Cortex of kidney (tissue), 1 donor: ENCODE measurements at regions not wholly inside any gene's neighbourhood (a gene's known extent, or its start where the extent isn't known, plus 50 kb on each side); places are given as distances from the start of the nearest gene placed in this dataset.

Source experiments
- DNase-seq: peaks from one replicate; lab custom pipeline; 2025; lab: John Stamatoyannopoulos, UW

DNA sequence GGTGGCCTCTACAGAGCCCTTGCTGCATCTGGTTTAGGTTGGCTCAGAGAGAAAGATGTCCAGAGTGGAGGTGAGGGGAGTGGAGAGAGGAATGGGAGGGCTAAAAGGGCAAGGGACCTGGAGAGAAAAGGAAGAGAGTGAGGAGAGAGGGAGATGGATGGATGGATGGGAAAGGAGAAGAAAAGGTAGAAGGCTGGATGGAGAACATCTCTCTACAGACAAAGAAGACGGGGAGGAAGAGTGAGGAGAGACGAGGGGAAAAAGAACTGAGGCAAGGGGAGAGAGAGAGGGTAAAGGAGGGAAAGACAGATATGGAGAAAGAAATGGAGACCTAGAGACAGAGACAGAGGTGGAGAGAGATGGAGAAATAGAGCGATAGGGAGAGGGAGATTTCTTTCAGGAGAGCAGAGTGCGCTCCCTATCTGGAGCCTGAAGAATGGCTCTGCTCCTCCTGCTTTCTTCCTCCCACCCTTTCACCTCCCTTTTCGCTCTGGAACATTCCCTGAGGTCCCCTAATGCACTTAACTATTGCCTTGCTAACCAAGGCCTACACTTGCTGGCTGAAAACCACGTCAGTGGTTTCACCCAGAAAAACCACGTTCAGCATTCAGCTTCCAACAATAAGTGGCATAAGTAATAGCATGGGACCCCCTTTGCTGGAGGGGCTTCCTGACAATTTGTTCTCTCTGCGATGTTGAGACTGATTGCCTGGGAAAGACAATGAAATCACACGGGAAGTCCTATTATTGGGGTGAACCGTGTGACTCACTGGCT is 286.3 kb downstream of the CDH26 start:
- DNase-seq: no peak

DNA sequence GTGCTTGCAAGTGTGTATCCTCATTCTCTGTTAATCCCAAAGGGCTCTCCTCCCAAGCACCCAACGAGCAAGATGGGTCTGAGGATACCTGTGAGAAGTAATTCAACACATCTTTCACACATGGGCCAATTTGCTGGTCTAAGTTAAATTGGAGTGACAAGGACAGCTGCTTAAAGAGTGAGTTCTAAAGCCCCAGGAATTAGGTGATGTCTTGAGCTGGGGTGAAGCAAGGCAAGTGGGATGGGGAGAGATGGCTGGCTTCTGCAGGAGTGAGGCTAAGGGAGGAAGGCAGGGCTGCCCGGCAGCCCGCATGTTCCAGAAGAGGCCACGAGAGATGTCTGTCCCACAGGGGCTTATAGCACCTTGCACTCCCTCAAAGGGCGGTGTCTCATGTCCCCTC is 288.5 kb downstream of the CDH26 start:
- no peak for DNase-seq

DNA sequence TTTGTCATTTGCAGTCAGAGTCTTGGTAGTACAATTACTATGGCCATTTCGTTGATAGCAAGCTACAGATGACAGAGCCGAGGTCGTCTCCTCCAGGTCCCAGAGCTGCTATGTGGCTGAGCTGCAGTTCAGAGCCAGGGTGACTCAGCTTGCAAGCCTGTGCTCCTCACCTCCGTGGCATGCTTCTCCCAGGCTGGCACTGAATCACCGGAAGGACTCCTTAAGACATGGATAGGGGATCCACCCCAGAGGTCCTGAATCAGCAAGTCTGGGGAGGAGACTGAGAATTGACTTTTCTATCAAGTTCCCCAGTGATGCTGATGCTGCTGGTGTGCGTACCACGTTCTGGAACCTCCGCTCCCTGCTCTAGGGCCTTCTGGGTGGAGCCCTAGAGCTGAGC is 291.2 kb downstream of the CDH26 start:
- no peak for DNase-seq

DNA sequence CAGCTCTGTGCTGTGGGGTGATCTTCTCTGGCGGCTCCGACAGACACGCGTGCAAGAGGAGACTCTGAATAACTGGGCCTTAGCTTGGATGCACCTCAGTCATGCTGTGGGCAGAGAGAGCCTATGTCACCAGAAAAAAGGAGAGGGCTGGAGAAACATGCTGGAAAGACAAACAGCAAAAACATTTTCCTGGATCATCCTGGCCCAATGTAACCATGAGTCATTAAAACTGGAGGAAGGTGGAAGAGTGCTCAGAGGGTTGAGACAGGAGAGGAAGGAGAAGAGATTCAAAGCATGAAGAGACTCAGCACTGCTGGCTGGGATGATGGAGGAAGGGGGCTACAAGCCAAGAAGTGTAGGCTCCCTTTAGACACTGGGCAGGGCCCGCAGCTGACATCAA is 292.0 kb downstream of the CDH26 start:
- no peak for DNase-seq

DNA sequence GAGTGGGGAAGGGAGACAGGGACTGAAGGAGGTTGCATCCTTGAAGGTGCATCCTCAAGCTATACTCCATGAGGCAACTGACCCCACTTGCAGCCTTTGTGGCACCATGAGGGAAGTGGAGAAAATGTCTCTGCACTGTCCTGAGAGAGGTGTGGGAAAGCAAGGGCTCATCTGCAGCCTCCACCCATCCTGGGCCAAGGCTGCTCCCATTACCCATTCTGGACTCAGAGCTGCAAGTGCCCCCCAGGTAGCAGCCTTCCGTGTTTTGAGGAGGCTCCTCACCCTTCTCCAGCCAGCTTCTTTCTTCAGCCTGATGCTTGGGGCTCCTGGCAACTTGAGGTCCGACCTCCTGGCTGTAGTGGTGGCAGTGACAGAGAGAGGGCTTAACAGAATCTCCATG is 294.6 kb downstream of the CDH26 start:
- no peak for DNase-seq

DNA sequence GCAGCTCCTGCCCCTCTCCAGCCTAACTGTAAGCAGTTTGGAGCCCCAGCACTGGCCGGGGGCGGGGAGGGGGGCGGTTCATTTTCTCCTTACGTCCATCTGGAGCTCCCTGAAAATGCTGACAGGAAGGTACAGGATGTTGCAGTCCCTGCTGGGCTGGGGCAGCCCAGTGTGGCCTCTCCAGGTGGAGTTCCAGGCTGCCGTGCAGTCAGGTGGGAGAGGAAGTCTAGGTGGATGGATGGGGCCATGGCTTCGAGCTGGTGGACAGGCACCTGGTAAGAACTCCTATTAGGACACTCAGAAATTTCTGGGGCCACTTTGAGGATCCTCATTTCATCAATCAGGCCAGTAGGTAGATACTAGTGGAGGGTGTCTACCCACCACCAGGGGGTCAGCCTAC is 295.2 kb downstream of the CDH26 start:
- no peak for DNase-seq

DNA sequence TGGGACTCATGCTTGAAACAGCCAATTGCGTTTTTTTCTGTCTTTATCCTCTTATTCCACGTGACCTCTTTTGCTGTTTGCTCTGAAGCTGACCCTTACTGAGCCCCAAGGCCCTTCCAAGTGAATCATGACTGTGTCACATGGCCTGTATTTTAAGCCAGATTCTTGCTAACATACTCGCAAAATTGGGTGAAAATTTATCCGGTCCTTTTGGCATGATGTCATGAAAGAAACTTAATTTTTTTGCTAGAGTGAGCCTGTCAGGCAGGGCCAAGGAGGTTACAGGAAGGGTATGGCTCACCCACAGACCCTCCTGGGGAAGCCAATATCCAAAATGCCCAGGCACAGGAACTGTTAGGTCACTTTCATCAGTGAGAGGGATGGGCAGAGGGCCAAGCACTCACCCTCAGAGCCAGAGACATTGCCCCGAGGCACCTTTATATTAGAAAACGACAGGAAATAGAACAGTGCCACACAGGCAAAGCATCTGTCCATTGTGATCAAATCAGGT is 296.7 kb downstream of the CDH26 start:
- no peak for DNase-seq

DNA sequence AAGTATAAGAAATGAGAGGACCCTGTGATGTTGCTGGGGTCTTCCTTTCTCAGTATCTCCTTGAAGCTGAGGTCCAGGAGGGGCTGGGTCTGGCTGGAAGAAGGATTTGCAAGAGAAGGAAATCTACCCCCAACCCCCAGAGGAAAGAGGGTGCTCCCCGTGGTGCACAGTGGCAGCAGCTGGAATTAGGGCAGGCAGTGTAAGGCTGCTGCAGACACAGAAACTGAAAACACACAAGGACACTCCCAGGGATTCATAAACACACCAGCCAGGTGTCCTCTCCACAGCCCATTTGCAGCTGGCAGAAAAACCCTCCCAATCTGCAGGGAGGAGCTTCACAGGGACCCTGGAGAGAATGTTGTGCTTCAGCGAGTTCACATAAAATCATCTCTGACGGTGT is 297.2 kb downstream of the CDH26 start:
- DNase-seq: no peak

DNA sequence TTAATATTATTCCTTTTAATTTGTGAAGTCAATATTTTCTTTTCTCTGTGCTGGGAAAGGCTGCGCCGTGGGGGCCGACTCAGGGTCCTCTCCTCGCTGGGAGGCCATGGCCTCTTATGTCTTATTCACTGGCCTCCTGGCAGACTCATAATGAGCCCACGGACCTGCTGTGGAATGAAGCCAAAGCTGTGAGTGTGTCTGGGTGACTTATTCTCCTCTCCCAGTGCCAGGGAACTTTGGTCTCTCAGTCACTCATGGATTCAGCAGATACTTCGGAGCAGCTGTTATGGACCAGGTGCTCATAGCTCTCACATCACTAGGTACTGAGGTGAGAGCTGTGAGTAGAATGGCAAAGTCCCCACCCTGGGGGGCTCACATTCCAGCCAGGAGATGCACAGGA is 297.6 kb downstream of the CDH26 start:
- DNase-seq: no peak

DNA sequence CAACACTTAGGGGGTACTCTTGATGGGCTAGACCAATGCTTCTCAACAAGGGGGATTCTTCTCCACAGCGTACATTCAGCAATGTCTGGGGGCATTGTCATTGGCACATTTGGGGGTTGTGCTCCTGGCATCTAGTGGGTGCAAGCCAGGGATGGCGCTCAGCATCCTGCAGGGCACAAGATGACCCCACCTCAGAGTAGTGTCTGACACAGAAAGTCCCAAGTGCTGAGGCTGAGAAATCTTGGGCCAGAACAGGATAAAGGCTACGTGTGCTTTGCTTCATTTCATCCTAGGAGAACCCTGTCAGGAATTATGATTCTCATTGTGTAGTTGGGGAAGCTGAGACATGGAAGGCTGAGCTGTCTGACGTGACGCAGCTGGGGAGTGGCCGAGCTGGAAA is 298.6 kb downstream of the CDH26 start:
- no peak for DNase-seq

DNA sequence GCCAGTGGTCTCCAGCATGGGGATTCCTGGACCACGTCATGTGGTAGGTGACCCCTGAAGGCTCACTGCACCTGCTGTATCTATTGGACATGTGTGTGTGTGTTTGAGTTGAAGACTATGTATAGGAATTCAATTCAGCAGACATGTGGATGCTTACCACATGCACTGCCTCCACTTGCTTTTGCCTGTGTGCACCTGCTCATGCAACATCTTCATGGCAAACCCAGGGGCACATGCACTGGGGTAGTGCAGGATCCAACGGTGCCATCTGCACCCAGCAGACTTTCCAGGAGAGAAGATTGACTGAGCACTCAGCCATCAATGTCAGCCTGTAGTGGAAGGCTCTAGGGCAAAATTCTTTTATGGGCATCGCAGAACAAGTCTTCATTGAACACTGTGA is 299.4 kb downstream of the CDH26 start:
- DNase-seq: no peak

DNA sequence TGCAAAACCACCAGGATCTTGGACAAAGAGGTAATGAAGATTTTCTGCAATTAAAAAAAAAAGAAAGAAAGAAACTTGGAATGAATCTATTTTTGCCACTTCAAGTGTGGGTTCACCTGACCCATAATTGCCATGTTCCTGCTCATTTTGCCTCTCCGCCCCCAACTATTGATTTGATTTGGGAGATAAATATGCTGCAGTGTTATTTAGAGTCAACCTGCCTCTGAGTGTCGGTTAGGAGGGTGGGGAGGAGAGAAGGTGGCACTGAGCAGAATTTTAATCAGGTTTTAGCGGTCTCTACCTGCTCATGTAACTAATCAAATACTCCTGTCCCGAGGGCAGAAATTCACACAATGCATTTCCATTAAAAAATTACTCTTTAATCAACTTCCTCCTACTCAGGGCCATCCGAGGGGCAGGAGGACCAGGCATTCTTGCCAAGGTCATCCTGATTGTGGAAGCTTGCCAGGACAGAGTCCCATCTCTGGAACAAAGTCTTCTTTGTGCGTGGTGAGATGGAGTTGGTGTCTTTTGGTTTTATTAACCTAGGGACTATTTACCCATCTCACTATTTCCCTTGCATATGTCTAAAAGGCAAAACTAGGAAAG is 300.1 kb downstream of the CDH26 start:
- no peak for DNase-seq

DNA sequence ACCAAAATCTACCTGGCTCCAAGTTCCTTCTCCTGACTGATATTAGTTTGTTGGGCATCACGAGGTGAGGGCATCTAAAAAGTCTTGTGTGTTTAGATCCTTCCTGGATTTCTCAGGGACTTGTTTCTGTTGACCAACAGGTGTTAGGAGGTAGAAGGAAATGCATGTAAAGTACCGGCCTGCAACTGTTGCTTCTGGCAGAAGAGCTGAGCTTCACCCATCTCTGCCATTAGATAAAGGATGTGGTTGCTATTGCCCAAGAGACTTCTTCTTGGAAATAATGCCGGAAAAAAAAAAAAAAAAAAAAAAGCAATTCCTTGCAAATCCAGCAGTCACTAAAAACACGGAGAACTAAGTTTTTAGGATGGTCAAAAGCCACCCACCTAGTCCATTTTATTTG is 303.1 kb downstream of the CDH26 start:
- DNase-seq: no peak

DNA sequence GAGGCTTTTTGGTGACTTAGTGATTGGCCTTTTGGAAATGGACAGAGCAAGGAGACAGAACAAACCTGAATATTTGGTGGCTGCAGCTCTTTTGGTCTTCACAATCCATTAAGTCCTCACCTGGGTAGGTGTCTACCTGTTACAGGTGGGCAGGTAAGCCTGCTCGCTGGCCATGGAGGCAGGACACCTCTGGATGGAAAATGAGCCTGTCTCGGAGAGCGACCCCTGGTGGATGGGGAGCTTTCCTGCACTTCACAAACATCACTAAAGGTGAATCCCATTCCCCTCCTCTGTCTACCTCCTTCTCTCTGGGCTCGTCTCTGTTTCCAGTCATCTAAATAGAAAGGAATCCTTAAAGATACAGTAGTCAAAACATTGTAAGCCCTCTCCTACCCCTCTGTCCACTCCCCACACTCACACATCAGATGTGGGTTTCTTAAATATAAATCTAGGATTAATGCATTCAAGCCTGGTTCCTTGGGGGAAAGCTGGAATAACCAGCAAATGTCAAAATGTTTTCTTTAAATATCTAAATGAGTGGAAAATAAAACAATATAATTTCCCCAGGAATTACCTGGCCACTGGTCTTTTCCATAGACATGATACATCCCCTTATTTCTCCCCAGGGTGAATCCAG is 304.9 kb downstream of the CDH26 start:
- no peak for DNase-seq

DNA sequence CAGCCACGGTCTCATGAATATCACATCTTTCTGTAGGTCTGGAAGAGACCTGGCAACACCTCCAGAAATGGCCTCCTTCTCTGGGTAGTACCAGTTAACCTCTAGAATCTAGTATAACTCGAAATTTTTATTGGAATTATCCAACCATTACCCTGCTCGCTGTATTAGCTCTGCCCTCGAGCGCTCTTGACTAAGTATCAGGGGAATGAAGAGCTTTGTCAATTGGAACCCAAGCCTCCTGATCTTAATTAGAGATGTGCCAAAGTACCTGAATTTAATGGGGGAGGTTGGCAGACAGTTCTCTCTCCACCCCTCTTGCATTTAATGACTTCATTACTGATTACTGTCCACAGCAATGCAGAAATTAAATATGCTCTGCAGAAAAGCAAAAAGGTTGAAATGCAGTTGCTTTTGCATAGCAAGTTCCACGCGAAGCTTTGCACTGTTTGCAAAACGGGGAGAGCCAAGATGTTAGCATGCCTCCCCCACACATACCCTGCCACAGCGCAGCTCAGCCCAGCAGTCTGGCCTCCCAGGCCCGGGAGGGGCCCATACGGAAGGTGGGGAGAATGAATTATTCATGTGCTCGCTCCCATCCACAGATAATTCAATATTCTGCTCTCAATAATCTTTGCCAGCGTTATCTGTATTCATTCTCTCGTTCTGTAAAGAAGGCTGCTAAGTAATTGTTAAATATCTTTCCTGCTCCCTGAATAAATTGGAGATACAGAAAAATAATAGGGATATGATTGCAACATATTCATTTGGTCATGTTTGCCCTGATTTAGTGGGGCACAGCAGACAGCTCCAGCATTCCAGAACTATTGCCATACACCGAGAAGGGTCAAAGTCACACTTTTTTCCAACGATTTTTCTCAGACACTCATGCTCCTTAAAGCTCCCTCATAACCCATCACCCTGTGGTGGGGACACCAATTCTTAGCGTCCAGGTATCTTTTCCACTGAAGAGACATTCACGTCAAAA is 305.8 kb downstream of the CDH26 start:
- DNase-seq: no peak

DNA sequence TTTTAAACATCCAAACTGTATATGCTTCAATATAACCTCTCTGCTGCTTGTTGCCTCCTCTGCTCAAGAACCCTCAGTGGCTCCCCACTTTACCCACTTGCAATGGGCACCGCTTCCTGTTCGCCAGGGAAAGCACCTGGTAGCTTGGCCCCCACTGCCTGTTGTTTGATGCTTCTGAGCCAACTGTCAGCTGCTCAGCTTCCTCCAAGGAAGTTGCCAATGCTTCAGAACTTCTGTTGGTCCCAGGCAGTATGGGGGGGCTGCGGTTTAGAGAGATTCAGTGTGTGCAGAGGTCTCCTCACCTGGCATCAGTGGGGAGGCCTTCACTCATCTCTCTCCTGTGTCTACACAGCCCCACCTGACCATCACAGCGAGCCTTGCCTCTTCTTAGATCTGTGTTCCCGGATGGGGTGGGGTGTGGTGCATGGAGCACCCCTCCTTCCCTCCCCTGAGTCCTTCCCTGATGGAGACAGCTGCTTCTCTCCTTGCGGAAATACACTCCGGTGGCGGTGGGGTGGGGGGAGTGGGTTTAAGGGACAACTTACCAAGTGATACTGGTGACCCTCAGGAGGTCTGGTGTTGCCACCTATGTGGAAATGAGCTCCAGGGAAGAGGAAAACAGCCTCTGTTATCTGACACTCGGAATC is 308.1 kb downstream of the CDH26 start:
- DNase-seq: no peak

DNA sequence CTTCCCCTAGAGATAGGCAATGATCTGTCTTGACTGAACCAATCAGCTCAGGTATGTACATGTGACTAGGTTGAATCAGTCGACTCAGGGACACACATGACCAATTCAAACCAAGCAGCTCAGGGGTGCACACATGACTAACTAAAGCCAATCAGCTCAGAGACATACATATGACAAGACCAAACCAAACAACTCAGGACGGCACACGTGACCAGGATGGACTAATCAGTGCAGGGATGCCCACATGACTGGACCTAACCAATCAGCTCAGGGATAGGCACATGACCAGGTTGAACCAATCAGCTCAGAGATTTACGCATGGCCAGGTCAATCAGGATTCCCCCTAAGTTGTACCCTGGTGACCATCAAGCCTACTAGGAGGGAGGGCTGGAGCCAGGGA is 310.3 kb downstream of the CDH26 start:
- no peak for DNase-seq

DNA sequence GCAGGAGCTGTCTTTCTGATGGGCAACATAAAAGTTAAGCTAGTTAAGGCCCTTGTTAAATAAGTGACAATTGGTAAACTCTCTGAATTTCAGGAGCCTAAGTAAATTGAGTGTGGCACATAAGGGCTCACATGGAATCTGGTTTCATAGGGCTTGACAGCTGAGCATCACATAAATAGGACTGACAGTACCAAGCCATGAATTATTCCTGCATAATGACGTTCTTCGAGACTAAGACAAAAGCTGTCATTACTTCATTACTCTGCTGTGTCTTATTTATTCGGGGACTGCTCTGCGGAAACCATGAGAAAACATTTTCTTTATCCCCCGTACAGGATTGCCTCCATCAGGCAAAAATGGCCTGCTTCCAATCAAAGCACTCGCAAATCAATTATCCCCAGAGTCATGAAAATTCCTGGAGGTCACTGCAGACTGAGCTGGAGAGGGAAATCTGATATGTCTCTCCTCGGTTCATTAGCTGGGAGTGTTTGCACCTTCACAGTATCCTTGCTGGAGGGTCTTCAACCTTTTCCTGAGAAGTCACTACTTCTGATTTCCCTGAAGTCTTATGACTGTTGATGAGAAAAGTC is 311.4 kb downstream of the CDH26 start:
- no peak for DNase-seq

DNA sequence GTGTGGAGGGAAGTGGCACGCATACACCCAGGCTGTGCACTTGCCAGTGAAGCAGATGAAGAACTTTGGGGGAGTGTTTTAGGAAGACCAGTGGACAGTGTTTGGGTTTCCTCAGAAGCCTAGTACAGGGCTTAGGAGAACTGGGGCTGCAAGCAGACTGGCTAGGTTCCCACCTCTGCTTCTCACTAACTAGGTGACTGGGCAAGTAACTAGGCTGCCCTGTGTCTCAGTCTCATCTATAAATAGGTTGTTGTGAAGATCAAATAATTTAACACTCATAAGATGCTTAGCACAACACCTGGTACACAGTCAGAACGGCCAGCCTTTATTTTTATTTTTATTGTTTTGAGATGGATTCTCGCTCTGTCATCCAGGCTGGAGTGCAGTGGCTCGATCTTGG is 312.1 kb downstream of the CDH26 start:
- DNase-seq: no peak

DNA sequence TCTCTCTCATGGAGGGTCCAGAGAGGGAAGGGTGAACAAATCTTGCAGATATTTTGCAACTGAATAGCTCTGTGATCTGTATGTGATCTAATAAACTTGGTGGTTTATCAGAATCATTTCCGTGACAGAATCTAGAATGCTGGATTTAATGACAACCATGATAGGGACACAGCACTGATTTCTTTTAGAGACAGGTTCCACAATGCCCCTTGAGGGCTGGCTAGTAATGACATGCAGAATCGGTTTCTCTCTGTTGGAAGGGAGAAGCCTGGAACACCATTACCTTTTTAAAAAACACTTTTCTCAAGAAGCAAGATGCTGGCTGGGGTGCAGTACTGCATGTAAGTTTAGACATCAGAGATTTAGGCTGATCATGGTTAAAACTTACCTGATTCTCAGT is 313.4 kb downstream of the CDH26 start:
- no peak for DNase-seq

DNA sequence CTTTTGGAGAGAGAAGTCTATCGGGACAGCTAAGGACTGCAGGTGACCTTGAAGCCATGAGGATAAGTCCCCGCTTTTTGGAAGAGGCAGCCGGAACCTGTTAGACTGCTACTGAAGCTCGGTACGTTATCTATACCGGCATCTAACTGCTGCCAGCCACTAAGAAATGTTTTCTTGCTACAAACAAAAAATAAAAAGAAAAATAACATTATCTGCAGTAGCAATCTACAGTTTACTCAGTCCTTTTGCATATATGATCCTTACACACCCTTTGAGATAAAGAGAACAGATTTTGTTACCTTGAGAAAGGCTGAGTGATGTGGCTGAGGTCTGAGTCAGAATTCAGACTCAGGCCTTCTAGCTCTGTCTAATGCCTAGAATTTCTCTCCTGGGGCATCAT is 314.6 kb downstream of the CDH26 start:
- DNase-seq: no peak
